K562 (cell line): ENCODE measurements at regions not wholly inside any gene's neighbourhood (a gene's known extent, or its start where the extent isn't known, plus 50 kb on each side); places are given as distances from the start of the nearest gene placed in this dataset.

Experiments
- ATAC-seq: fragments of 200-7000 bp; cut with Tn5 transposase; 3 replicates; pipeline ENCODE4 v1.9.1; 2020; ENCODE audit warnings: moderate library complexity
- BruUV-seq: library from RNA; stranded (reverse); fragments of 400-500 nt; replicated peaks from 2 replicates; lab custom pipeline; 2021; lab: Mats Ljungman, UMichigan
- CTCF ChIA-PET: fragments of 300-600 bp; formaldehyde crosslinking; extraction: SDS; loops from one replicate; lab custom pipeline; 2021; ENCODE audit warnings: low intra/inter-chr PET ratio; lab: Yijun Ruan, JAX
- POLR2A ChIA-PET: fragments of 300-600, 350-650 bp; sonication (Branson Sonifier 250); formaldehyde crosslinking; extraction: SDS; loops from one replicate; lab custom pipeline; 2021; ENCODE audit warnings: antibody characterized with exemption, inconsistent platforms; lab: Yijun Ruan, JAX
- DNase-seq, 4 experiments: peaks; one replicate each; pipeline versions ENCODE4 v3.0.0 to v3.0.0-alpha.2; 2011 to 2018; ENCODE audit warnings: low spot score in 3 of 4, mixed read lengths in 3 of 4; ENCODE audit errors: extremely low read depth in 1 of 4
- FAIRE-seq: peaks from 2 replicates; lab custom pipeline; 2011; peaks lifted over from hg19 to GRCh38; lab: Jason Lieb, UNC
- H2AFZ ChIP-seq: 2 replicates; pipeline ENCODE4 v1.6.0; 2011; ENCODE audit warnings: low read depth, low read length, control low read depth, inconsistent platforms
- H3K27ac ChIP-seq: fragments of 200-600 bp; 3 replicates; pipeline ENCODE4 v1.8.0; 2011; ENCODE audit warnings: low read depth, mild to moderate bottlenecking, control low read depth, inconsistent platforms, low read length, moderate library complexity, mixed read lengths; ENCODE audit errors: extremely low read depth
- H3K27me3 ChIP-seq, 2 experiments: fragments of 300-600 bp in 1 of 2; 2 replicates in 1 of 2; 3 replicates in 1 of 2; pipeline versions ENCODE4 v1.6.0 to v1.8.0; 2011; ENCODE audit warnings: inconsistent platforms in 2 of 2, low read length in 2 of 2, mild to moderate bottlenecking in 1 of 2, mixed read lengths in 1 of 2, moderate library complexity in 1 of 2; ENCODE audit not compliant: control insufficient read depth in 2 of 2, insufficient read depth in 2 of 2
- H3K36me3 ChIP-seq: fragments of 300-600 bp; 3 replicates; pipeline ENCODE4 v1.8.0; 2011; ENCODE audit warnings: mild to moderate bottlenecking, low read length, inconsistent platforms; ENCODE audit not compliant: control insufficient read depth, insufficient read depth
- H3K4me1 ChIP-seq, 2 experiments: fragments of 200-600 bp in 1 of 2; replicated peaks in 1 of 2; 2 replicates in 1 of 2; 3 replicates in 1 of 2; pipeline versions ENCODE4 v1.5.1 to v1.8.0; 2011; ENCODE audit warnings: inconsistent platforms in 2 of 2, low read length in 2 of 2, mild to moderate bottlenecking in 1 of 2, mixed read lengths in 1 of 2, moderate library complexity in 1 of 2; ENCODE audit not compliant: control insufficient read depth in 2 of 2, insufficient read depth in 2 of 2
- H3K4me2 ChIP-seq: 2 replicates; pipeline ENCODE4 v1.6.1; 2011; ENCODE audit warnings: low read length, control low read depth, inconsistent platforms, mixed read lengths; ENCODE audit not compliant: insufficient read depth
- H3K4me3 ChIP-seq: fragments of 200-600 bp; sonication (generic), shearing (Covaris generic); 2 replicates; pipeline ENCODE4 v1.5.1; 2016; ENCODE audit warnings: control low read depth, inconsistent platforms
- H3K79me2 ChIP-seq: fragments of 200-600 bp; 3 replicates; pipeline ENCODE4 v1.8.0; 2011; ENCODE audit warnings: low read length, inconsistent platforms; ENCODE audit not compliant: control insufficient read depth, insufficient read depth
- H3K9ac ChIP-seq, 2 experiments: 2 replicates each; pipeline versions ENCODE4 v1.6.0 to v1.6.1; 2011; ENCODE audit warnings: low read depth in 2 of 2, low read length in 2 of 2, control low read depth in 1 of 2, inconsistent platforms in 1 of 2, mild to moderate bottlenecking in 1 of 2, mixed read lengths in 1 of 2; ENCODE audit not compliant: insufficient read depth in 1 of 2
- H3K9me1 ChIP-seq: one replicate; pipeline ENCODE4 v1.6.0; 2011; ENCODE audit warnings: inconsistent platforms, mild to moderate bottlenecking, low read length, moderate library complexity; ENCODE audit not compliant: control insufficient read depth, insufficient read depth
- H3K9me3 ChIP-seq: replicated peaks from 2 replicates; pipeline ENCODE4 v1.5.1; 2011; ENCODE audit warnings: low read depth, low read length, inconsistent platforms; ENCODE audit not compliant: control insufficient read depth, insufficient read depth
- H4K20me1 ChIP-seq: replicated peaks from 2 replicates; pipeline ENCODE4 v1.6.1; 2011; ENCODE audit warnings: low read length, inconsistent platforms, mixed read lengths; ENCODE audit not compliant: control insufficient read depth, insufficient read depth
- FOXA1 ChIP-seq: fragments of 450-650 bp; IDR thresholded peaks from 2 replicates; pipeline ENCODE4 v1.6.1; 2016; ENCODE audit warnings: mild to moderate bottlenecking, borderline replicate concordance
- HCFC1 ChIP-seq: IDR thresholded peaks from 2 replicates; pipeline ENCODE4 v1.6.1; 2012; ENCODE audit warnings: low read depth, low read length, improper control_type of control experiment
- HLTF ChIP-seq: fragments of 450-650 bp; IDR thresholded peaks from 2 replicates; pipeline ENCODE4 v1.6.1; 2016
- MAFF ChIP-seq: IDR thresholded peaks from 2 replicates; pipeline ENCODE4 v1.6.1; 2012; ENCODE audit warnings: low read length, improper control_type of control experiment
- NFRKB ChIP-seq: fragments of 450-650 bp; IDR thresholded peaks from 2 replicates; pipeline ENCODE4 v1.6.1; 2016; ENCODE audit warnings: low read depth
- RBBP5 ChIP-seq: fragments of 200-600 bp; sonication (generic); IDR thresholded peaks from 2 replicates; pipeline ENCODE4 v1.6.1; 2012; ENCODE audit warnings: borderline replicate concordance, mild to moderate bottlenecking, low read length, control low read depth, inconsistent platforms; ENCODE audit not compliant: insufficient read depth, poor library complexity, severe bottlenecking
- RBM25 ChIP-seq: fragments of 200-400 bp; formaldehyde crosslinking; IDR thresholded peaks from 2 replicates; pipeline ENCODE4 v1.6.1; 2018; ENCODE audit warnings: low read length, low read depth, moderate library complexity; ENCODE audit not compliant: severe bottlenecking
- SRF ChIP-seq, 2 experiments: fragments of 250-450, 450-650 bp in 1 of 2; sonication (Bioruptor Pico) in 1 of 2; sonication (generic) in 1 of 2; formaldehyde crosslinking; IDR thresholded peaks; 2 replicates each; pipeline versions ENCODE4 v1.5.0 to v1.5.1; 2020 to 2022; ENCODE audit warnings: mild to moderate bottlenecking in 1 of 2, missing genetic modification reagents in 1 of 2
- XRCC5 ChIP-seq: fragments of 200-400 bp; formaldehyde crosslinking; IDR thresholded peaks from 2 replicates; pipeline ENCODE4 v1.6.1; 2017; ENCODE audit warnings: low read depth, mild to moderate bottlenecking, low read length
- WGBS: fragments of 100-300 bp; shearing (Covaris generic); methylation state at CpG from one replicate; pipeline ENCODE4 v1.1.6; 2016; ENCODE audit warnings: low coverage, mixed read lengths; ENCODE audit not compliant: insufficient coverage; ENCODE audit errors: missing lambda C conversion rate; 5-methylcytosine and 5-hydroxymethylcytosine counted together
- in situ Hi-C: fragments of 300-500 bp; cut with MboI; formaldehyde crosslinking; loops from 4 replicates; pipeline ENCODE4 v1.15.0; 2018; ENCODE audit warnings: inconsistent platforms, mixed read lengths
- intact Hi-C: fragments of 100-400 bp; cut with micrococcal nuclease; formaldehyde crosslinking; loops from 2 replicates; pipeline ENCODE4 v1.14.2; 2022
- TF ChIP-seq, protein P1 (sequence below): fragments of 450-650 bp; IDR thresholded peaks from 2 replicates; pipeline ENCODE4 v1.6.1; 2016; ENCODE audit warnings: borderline replicate concordance
- TF ChIP-seq, protein P2 (sequence below): fragments of 250-450 bp; sonication (Bioruptor Pico); IDR thresholded peaks from 2 replicates; pipeline ENCODE4 v1.4.0; 2020; ENCODE audit warnings: mild to moderate bottlenecking, moderate library complexity, borderline replicate concordance
- TF ChIP-seq, protein P3 (sequence below): sonication (generic); formaldehyde crosslinking; IDR thresholded peaks from 2 replicates; pipeline ENCODE4 v1.8.1; 2023; ENCODE audit warnings: missing genetic modification reagents, mild to moderate bottlenecking, borderline replicate concordance

DNA sequence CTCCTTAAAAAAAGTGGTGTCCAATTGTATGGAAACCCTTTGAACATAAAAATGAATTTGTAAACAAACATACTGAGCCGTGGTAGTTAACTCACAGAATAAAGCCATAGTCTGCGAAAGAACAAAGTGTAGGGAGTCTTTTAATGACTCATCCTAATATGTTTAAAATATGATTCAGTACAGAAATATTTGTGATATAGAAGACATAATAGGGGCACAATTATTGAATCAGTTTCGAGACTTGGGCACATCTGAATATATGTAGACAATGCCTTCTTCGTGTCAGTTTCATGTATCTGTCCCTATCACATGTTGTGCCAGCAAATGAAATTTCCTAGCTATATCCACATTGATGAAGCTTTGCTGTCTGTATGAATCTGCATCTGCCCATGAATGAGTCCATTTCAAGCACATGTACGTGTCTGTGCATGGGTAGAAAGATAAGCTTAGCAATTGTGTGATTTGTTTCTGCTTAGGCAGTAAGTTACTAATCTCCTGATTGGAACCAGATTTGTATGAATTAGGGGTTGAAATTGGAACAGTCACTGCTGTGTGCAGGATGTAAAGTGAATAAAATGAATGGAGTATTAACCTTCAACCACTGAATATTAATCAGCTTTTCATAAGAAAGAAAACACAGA, 112.5 kb upstream of the SOX9 start (continued):
- no peak for TF ChIP-seq RBM25
- no peak for TF ChIP-seq RBBP5
- TF ChIP-seq MAFF, result no peak
- TF ChIP-seq, protein P1, sequence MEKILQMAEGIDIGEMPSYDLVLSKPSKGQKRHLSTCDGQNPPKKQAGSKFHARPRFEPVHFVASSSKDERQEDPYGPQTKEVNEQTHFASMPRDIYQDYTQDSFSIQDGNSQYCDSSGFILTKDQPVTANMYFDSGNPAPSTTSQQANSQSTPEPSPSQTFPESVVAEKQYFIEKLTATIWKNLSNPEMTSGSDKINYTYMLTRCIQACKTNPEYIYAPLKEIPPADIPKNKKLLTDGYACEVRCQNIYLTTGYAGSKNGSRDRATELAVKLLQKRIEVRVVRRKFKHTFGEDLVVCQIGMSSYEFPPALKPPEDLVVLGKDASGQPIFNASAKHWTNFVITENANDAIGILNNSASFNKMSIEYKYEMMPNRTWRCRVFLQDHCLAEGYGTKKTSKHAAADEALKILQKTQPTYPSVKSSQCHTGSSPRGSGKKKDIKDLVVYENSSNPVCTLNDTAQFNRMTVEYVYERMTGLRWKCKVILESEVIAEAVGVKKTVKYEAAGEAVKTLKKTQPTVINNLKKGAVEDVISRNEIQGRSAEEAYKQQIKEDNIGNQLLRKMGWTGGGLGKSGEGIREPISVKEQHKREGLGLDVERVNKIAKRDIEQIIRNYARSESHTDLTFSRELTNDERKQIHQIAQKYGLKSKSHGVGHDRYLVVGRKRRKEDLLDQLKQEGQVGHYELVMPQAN, result no peak

DNA sequence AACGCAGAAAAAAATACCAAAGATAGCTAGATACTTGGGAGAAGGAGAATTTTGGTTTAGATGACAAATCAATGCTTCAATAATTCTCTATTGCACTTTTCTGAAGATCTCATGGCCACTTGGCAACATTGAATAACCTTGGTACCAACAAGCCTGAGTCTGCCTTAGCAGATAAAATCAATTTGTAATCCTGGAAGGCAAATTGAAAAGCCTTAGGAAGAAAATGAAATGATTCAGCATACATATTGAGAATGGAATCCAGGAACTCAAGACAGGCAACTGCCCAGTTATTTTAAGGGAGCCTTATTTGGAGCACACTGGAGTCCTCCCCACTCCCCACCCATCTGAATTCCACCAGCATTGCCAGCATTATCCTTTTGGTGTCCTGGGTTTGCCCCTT, 109.3 kb upstream of the SOX9 start:
- ATAC-seq (no peak), FAIRE-seq (no peak), DNase-seq (no peak)
- no peaks in the 10 kb centered on the region for H3K36me3 ChIP-seq
- in situ Hi-C loops (no loop called here), intact Hi-C loops (no loop called here)
- H3K4me2 ChIP-seq, result no peak overlapping the region
- ChIA-PET CTCF (no interaction called here), POLR2A (no interaction called here)
- H3K9me1 ChIP-seq, result no peaks in the 10 kb centered on the region
- no peaks in the 10 kb centered on the region for H4K20me1 ChIP-seq
- no peaks in the 10 kb centered on the region for H3K9me3 ChIP-seq
- 0% methylated on average over 1 of the region's 1 CpG for WGBS
- no peak overlapping the region for H3K9ac ChIP-seq
- no peak overlapping the region for H2AFZ ChIP-seq
- H3K27me3 ChIP-seq, result no peaks in the 10 kb centered on the region
- no peaks in the 10 kb centered on the region for H3K79me2 ChIP-seq
- H3K4me3 ChIP-seq, result no peak overlapping the region
- H3K4me1 ChIP-seq, result no peaks in the 10 kb centered on the region
- H3K27ac ChIP-seq, result no peak overlapping the region
- no TSS peak for BruUV-seq
- TF ChIP-seq SRF (CRISPR knock-in tag; IDR thresholded peaks at IDR 0.05) (no peak), HCFC1 (no peak), HLTF (no peak), FOXA1 (no peak), XRCC5 (no peak), NFRKB (no peak)
- TF ChIP-seq, protein P2, sequence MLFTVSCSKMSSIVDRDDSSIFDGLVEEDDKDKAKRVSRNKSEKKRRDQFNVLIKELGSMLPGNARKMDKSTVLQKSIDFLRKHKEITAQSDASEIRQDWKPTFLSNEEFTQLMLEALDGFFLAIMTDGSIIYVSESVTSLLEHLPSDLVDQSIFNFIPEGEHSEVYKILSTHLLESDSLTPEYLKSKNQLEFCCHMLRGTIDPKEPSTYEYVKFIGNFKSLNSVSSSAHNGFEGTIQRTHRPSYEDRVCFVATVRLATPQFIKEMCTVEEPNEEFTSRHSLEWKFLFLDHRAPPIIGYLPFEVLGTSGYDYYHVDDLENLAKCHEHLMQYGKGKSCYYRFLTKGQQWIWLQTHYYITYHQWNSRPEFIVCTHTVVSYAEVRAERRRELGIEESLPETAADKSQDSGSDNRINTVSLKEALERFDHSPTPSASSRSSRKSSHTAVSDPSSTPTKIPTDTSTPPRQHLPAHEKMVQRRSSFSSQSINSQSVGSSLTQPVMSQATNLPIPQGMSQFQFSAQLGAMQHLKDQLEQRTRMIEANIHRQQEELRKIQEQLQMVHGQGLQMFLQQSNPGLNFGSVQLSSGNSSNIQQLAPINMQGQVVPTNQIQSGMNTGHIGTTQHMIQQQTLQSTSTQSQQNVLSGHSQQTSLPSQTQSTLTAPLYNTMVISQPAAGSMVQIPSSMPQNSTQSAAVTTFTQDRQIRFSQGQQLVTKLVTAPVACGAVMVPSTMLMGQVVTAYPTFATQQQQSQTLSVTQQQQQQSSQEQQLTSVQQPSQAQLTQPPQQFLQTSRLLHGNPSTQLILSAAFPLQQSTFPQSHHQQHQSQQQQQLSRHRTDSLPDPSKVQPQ (CRISPR knock-in tag), result no peak
- TF ChIP-seq, protein P3, sequence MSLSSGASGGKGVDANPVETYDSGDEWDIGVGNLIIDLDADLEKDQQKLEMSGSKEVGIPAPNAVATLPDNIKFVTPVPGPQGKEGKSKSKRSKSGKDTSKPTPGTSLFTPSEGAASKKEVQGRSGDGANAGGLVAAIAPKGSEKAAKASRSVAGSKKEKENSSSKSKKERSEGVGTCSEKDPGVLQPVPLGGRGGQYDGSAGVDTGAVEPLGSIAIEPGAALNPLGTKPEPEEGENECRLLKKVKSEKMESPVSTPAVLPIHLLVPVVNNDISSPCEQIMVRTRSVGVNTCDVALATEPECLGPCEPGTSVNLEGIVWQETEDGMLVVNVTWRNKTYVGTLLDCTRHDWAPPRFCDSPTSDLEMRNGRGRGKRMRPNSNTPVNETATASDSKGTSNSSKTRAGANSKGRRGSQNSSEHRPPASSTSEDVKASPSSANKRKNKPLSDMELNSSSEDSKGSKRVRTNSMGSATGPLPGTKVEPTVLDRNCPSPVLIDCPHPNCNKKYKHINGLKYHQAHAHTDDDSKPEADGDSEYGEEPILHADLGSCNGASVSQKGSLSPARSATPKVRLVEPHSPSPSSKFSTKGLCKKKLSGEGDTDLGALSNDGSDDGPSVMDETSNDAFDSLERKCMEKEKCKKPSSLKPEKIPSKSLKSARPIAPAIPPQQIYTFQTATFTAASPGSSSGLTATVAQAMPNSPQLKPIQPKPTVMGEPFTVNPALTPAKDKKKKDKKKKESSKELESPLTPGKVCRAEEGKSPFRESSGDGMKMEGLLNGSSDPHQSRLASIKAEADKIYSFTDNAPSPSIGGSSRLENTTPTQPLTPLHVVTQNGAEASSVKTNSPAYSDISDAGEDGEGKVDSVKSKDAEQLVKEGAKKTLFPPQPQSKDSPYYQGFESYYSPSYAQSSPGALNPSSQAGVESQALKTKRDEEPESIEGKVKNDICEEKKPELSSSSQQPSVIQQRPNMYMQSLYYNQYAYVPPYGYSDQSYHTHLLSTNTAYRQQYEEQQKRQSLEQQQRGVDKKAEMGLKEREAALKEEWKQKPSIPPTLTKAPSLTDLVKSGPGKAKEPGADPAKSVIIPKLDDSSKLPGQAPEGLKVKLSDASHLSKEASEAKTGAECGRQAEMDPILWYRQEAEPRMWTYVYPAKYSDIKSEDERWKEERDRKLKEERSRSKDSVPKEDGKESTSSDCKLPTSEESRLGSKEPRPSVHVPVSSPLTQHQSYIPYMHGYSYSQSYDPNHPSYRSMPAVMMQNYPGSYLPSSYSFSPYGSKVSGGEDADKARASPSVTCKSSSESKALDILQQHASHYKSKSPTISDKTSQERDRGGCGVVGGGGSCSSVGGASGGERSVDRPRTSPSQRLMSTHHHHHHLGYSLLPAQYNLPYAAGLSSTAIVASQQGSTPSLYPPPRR (CRISPR knock-in tag), result no peak
